ENCODE measurements at regions not wholly inside any gene's neighbourhood (a gene's known extent, or its start where the extent isn't known, plus 50 kb on each side); places are given as distances from the start of the nearest gene placed in this dataset.

DNA sequence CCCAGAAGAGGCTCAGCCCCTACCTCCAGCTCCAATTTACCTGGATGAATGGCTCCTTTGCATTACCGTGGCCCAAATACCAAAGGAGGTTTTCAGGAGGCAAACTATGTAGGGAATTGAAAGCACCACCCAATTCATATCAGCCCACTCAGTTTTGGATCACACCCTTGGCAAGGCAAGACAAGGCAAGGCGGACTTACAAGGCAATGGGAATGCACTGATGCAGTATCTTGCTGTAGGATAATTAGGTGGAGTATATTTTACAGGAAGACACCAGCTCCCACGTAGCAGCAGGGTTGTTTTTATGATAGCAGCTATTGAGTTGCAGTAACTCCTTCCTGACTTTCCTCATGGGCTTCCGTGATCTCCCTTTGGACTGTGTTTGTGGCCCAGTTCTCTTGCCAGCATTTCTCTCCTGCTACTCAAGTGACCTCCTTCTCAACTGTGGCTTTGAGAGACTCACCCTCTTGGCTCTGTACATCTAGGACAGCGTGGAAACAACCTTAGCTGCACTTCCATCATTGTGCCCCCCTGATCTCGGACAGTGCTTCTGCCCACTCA is 935.9 kb downstream of the EFNB2 start:
- Histone ChIP-seq H3K4me1 (ENCODE audit: insufficient read depth, low read length) (no peaks in the 10 kb centered on the region), H3K36me3 (ENCODE audit: low read depth, low read length) (no peaks in the 10 kb centered on the region), H3K9me3 (ENCODE audit: low read length) (no peaks in the 10 kb centered on the region), H3K79me2 (ENCODE audit: low read length) (no peaks in the 10 kb centered on the region), H3K4me3 (ENCODE audit: low read length) (no peak overlapping the region), H3K27me3 (ENCODE audit: low read length) (no peaks in the 10 kb centered on the region), H3K4me2 (ENCODE audit: low read length) (no peak overlapping the region), H3F3A (ENCODE audit: low read length, unreplicated experiment) (no peaks in the 10 kb centered on the region), H2AFZ (ENCODE audit: low read length) (no peak overlapping the region), H3K9ac (ENCODE audit: low read length) (no peak overlapping the region), H4K20me1 (ENCODE audit: low read length) (no peaks in the 10 kb centered on the region), H3K27ac (ENCODE audit: low read length) (no peak overlapping the region), H3K9me2 (replicated peaks; ENCODE audit: low read length) (no peaks in the 10 kb centered on the region)
- ATAC-seq, result no peak
- CTCF ChIA-PET, result no interaction called here
- no peak for DNase-seq
- POLR2A ChIA-PET (ENCODE audit: unreplicated experiment), result no interaction called here
- intact Hi-C loops (cut with micrococcal nuclease), result loop anchor here (10.0 kb wide), 1 partner anchor 135 kb away; the partner anchor contains the start of gene DAOA
- TF ChIP-seq EZH2phosphoT487 (IDR thresholded peaks at IDR 0.05; ENCODE audit: borderline replicate concordance, low read length) (no peak), EZH2 (IDR thresholded peaks at IDR 0.05; ENCODE audit: low read length, unreplicated experiment) (no peak)
- TF ChIP-seq, protein P1, sequence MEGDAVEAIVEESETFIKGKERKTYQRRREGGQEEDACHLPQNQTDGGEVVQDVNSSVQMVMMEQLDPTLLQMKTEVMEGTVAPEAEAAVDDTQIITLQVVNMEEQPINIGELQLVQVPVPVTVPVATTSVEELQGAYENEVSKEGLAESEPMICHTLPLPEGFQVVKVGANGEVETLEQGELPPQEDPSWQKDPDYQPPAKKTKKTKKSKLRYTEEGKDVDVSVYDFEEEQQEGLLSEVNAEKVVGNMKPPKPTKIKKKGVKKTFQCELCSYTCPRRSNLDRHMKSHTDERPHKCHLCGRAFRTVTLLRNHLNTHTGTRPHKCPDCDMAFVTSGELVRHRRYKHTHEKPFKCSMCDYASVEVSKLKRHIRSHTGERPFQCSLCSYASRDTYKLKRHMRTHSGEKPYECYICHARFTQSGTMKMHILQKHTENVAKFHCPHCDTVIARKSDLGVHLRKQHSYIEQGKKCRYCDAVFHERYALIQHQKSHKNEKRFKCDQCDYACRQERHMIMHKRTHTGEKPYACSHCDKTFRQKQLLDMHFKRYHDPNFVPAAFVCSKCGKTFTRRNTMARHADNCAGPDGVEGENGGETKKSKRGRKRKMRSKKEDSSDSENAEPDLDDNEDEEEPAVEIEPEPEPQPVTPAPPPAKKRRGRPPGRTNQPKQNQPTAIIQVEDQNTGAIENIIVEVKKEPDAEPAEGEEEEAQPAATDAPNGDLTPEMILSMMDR (conservative IDR thresholded peaks at IDR 0.05; ENCODE audit: low read depth, low read length), result no peak
- BruUV-seq (replicated peaks), result no TSS peak

- ChIA-PET CTCF (no interaction called here), POLR2A (ENCODE audit: unreplicated experiment) (no interaction called here)
- Histone ChIP-seq H3F3A (ENCODE audit: low read length, unreplicated experiment) (no peaks in the 10 kb centered on the region), H3K36me3 (ENCODE audit: low read depth, low read length) (no peaks in the 10 kb centered on the region), H3K4me2 (ENCODE audit: low read length) (no peak overlapping the region), H3K79me2 (ENCODE audit: low read length) (no peaks in the 10 kb centered on the region), H3K9me3 (ENCODE audit: low read length) (no peaks in the 10 kb centered on the region), H4K20me1 (ENCODE audit: low read length) (no peaks in the 10 kb centered on the region), H3K9ac (ENCODE audit: low read length) (no peak overlapping the region), H3K4me1 (ENCODE audit: insufficient read depth, low read length) (no peaks in the 10 kb centered on the region), H3K27ac (ENCODE audit: low read length) (no peak overlapping the region), H2AFZ (ENCODE audit: low read length) (no peak overlapping the region), H3K27me3 (ENCODE audit: low read length) (no peaks in the 10 kb centered on the region), H3K4me3 (ENCODE audit: low read length) (no peak overlapping the region), H3K9me2 (replicated peaks; ENCODE audit: low read length) (no peaks in the 10 kb centered on the region)
- intact Hi-C loops (cut with micrococcal nuclease), result no loop called here
- TF ChIP-seq EZH2 (IDR thresholded peaks at IDR 0.05; ENCODE audit: low read length, unreplicated experiment) (no peak), EZH2phosphoT487 (IDR thresholded peaks at IDR 0.05; ENCODE audit: borderline replicate concordance, low read length) (no peak)
- TF ChIP-seq, protein P1 (conservative IDR thresholded peaks at IDR 0.05; ENCODE audit: low read depth, low read length), result no peak
- ATAC-seq (no peak), DNase-seq (no peak)
- BruUV-seq (replicated peaks), result no TSS peak
Observed at GRCh38 chr13:105598529-105598928, 936.9 kb downstream of the EFNB2 start.

GRCh38 chr13:105597573-105597972 is 937.9 kb downstream of the EFNB2 start:
- Histone ChIP-seq H3K9ac (ENCODE audit: low read length) (no peak overlapping the region), H2AFZ (ENCODE audit: low read length) (no peak overlapping the region), H3K27ac (ENCODE audit: low read length) (no peak overlapping the region), H3K36me3 (ENCODE audit: low read depth, low read length) (no peaks in the 10 kb centered on the region), H3K9me3 (ENCODE audit: low read length) (no peaks in the 10 kb centered on the region), H4K20me1 (ENCODE audit: low read length) (no peaks in the 10 kb centered on the region), H3K27me3 (ENCODE audit: low read length) (no peaks in the 10 kb centered on the region), H3K4me1 (ENCODE audit: insufficient read depth, low read length) (no peaks in the 10 kb centered on the region), H3K79me2 (ENCODE audit: low read length) (no peaks in the 10 kb centered on the region), H3K9me2 (replicated peaks; ENCODE audit: low read length) (no peaks in the 10 kb centered on the region), H3K4me3 (ENCODE audit: low read length) (no peak overlapping the region), H3K4me2 (ENCODE audit: low read length) (no peak overlapping the region), H3F3A (ENCODE audit: low read length, unreplicated experiment) (no peaks in the 10 kb centered on the region)
- intact Hi-C loops (cut with micrococcal nuclease), result no loop called here
- ChIA-PET CTCF (no interaction called here), POLR2A (ENCODE audit: unreplicated experiment) (no interaction called here)
- TF ChIP-seq, protein P1 (conservative IDR thresholded peaks at IDR 0.05; ENCODE audit: low read depth, low read length), result no peak
- TF ChIP-seq EZH2 (IDR thresholded peaks at IDR 0.05; ENCODE audit: low read length, unreplicated experiment), result no peak
- TF ChIP-seq EZH2phosphoT487 (IDR thresholded peaks at IDR 0.05; ENCODE audit: borderline replicate concordance, low read length), result no peak
- DNase-seq, result no peak
- ATAC-seq, result no peak
- BruUV-seq (replicated peaks), result no TSS peak
